ENCODE measurements at regions not wholly inside any gene's neighbourhood (a gene's known extent, or its start where the extent isn't known, plus 50 kb on each side); places are given as distances from the start of the nearest gene placed in this dataset.

DNA sequence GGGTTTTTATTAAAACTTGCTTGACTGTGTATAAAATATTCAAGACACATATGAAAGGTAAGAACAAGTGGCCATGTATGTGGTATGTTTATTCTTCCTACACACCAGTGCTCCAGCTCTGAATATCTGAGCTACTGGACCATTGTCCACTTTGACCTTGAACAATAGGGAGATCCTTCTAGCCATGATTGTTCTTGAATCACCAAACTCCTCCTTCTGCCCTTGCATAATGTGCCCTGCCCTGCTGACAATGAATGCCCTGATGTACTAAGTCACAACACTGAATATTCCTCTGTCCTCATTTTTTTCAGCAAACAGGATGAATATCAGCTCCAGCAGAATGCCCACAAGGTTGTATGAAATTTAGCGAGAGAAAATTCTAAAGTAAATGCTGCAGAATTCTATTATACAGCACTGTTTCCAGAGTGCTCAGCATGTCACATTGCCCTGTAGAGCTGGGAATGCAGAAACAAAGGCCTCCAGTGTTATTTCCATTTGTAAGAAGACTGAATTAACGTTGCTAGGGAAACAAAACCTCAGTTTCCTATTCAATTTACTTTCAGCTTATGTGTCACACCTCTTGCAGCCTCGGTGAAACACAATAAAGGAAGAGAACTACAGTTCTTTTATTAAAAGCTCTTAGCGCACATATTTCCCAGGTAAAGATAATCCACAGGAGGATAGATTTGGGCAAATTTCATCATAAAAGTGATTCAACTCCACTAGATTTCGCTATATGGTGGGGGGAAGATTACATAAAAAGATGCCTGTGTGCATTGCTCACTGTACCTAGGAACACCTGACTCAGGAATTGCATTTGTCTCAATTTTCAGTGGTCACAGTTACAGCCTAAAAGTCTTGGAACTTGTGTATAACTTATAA is 187.4 kb upstream of the ATP1B1 start:
- ATAC-seq: no peak
- DNase-seq: no peak

DNA sequence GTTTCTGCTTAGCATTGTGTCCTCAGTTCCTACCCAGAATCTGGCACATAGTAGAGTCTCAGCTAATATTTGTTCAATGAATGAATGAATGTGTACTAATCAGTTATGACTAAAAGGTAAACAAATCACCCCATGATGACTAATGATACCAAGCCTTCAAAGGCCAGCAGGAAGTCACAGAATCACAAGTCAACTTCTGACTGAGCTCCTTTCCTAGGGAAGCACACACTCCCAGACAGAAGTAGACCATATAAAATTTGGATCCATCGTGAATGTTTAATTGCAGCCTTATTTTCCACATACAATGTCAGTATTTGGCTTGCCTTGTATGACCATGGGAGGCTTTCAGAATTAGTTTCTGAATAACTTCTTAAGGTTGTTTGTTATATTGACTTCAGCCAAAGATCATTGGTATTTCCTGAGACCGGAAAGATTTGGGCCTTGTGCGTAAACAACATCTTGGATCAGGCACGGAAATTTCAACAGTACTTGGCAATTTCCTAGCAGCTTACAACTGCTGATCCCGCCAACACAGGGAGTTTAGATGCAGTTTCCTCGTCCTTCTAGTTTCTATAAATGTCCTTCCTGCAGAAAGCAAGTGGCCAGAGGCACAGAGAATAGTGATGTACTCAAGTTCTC is 185.9 kb upstream of the ATP1B1 start:
- ATAC-seq: no peak

DNA sequence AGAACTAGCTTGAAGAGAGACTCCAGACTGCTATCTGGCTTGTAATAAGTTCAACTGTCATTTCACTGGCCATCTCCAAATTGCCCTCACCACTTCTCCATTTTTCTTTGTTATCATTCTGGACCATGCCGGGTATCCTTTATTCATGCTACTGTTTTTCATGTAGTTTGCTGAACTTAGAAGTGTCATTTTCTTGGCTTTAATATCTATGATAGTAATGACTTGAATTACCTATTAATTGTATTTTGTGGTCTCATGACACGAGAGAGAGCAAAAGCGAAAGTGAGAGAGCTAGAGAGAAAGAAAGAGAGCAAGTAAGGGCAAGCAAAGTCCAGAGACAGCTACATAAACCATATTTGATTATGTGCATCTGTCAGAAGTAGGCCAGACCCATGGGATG is 184.9 kb upstream of the ATP1B1 start:
- ATAC-seq (no peak), DNase-seq (no peak)

More for the DNA sequence above, 185.9 kb upstream of the ATP1B1 start:
- DNase-seq: no peak

GRCh38 chr1:168923521-168924136 is 182.9 kb upstream of the ATP1B1 start:
- ATAC-seq: no peak
- no peak for DNase-seq

- ATAC-seq (no peak), DNase-seq (no peak)
Observed at GRCh38 chr1:168924976-168925375, 181.5 kb upstream of the ATP1B1 start.

DNA sequence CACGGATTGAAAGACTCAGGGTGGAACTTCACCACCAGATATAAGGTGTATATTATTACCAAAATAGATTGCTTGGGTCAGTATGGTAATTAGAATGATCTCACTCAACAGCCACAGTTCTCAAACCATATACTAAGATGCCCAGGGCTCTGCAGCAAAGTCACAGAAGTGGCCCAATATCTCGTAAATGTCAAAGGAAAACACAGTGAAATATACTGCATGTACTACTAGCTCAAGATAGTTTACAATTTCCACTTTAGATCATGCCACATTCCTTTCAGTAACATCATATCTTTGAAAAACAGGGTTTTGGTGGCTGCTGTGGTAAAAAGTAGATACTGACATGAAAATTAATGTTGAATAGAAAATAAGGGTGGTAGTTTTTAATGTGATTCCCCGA is 180.3 kb upstream of the ATP1B1 start:
- no peak for DNase-seq
- no peak for ATAC-seq

GRCh38 chr1:168932539-168932938 is 174.0 kb upstream of the ATP1B1 start:
- no peak for ATAC-seq

DNA sequence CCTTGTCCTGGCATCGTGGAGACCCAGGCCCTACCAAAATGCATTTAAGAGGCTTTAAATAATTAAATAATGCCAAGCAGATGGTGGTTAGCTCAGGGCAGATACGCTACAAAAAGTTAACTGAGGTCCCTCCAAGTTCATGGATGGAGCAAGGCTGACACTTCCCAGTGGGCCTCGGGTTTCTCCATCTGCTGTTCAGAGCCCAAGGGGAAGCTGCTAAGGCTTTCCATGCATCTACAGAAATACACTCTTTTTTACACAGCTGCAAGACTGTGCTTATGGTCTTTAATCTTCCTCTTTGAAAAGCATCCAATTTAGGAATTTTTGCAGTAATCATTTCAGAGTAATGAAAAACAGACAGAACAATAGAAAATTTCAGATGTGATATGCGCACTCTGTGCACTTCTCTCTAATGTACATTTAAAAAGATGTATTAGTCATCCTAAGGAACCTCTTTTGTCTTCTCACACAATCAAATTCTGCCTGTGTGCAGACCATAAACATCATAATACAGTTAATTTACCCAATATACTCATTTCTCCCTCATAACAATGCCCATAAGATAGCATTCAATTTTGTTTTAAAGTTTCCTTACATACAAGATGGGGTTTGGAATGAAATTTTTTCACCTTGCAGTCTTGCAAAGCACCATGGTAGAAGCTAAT is 173.2 kb upstream of the ATP1B1 start:
- ATAC-seq (no peak), DNase-seq (no peak)

More at GRCh38 chr1:168932539-168932938, 174.0 kb upstream of the ATP1B1 start:
- DNase-seq: no peak

GRCh38 chr1:168939110-168939946 is 167.2 kb upstream of the ATP1B1 start:
- no peak for ATAC-seq
- DNase-seq: no peak

DNA sequence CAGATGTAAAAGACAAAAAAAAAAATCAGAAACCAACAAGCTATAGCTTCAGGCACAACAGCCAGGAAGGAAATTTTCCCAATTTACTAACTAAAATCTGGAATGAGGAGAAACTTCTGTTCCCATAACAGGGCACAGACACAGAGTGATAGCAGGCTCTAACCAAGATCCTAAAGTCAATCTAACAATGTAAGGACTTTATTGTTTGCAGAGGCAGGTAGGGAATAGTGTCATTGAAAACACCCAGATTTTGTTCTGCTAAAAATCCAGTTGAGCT is 166.6 kb upstream of the ATP1B1 start:
- no peak for ATAC-seq
- no peak for DNase-seq

- ATAC-seq (no peak), DNase-seq (no peak)
Observed at GRCh38 chr1:168941640-168942039, 164.8 kb upstream of the ATP1B1 start.

DNA sequence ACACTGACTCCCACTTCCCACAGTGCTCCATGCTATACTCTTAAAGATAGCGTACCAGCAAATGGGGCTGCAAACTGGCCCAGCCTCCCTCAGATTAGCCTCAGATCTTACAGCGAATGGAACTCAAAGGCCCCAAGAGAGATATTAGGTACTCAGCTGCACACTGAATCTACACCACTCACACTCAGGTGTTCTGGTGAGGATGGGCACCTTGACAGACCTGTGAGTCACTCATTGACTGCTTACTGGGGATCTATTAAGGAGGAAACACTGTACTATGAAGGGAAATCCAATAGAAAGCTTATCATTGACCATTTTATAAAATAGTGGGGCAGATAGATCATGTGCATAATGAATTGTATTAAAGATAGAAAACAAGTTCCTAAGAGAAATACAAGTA is 164.3 kb upstream of the ATP1B1 start:
- DNase-seq (no peak), ATAC-seq (no peak)

GRCh38 chr1:168945870-168946269 is 160.6 kb upstream of the ATP1B1 start:
- no peak for DNase-seq
- no peak for ATAC-seq

DNA sequence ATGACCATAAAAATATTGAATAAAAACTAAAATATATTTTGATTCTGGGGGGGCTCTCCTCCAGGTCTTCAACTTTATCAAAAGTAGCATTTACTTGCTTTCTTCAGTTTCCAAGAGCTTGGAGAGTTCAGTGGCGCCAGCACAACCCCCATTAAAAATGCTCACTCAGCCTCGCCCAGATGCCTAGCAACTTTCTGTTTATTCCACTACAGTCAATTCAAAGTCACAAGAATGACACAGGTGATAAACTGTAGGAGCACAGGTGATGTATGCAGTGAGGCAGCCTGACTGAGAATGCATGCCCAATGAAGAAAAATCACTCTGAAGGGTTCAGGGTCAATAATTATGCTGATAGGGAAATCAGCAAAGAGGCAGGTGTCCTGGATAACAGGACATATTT is 159.4 kb upstream of the ATP1B1 start:
- ATAC-seq: no peak
- no peak for DNase-seq

DNA sequence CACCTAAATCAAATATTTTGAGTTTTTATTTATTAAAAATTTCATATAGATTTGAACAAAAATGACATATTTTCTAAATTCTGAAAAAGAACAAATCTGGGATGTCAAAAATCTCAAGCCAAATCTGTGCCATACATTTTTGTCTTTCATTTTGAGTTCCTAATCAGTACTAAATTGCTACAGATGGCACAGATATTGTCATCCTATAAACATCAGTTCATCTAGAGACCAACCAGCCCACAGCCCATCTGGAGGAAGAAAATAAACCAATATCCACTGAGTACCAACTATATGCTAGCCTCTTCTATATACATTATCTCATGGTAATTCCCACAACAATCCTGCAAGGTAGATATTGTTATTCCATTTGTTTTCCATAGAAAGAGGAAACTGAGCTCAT is 156.8 kb upstream of the ATP1B1 start:
- DNase-seq: no peak
- ATAC-seq: no peak

GRCh38 chr1:168957818-168958217 is 148.7 kb upstream of the ATP1B1 start:
- no peak for DNase-seq

DNA sequence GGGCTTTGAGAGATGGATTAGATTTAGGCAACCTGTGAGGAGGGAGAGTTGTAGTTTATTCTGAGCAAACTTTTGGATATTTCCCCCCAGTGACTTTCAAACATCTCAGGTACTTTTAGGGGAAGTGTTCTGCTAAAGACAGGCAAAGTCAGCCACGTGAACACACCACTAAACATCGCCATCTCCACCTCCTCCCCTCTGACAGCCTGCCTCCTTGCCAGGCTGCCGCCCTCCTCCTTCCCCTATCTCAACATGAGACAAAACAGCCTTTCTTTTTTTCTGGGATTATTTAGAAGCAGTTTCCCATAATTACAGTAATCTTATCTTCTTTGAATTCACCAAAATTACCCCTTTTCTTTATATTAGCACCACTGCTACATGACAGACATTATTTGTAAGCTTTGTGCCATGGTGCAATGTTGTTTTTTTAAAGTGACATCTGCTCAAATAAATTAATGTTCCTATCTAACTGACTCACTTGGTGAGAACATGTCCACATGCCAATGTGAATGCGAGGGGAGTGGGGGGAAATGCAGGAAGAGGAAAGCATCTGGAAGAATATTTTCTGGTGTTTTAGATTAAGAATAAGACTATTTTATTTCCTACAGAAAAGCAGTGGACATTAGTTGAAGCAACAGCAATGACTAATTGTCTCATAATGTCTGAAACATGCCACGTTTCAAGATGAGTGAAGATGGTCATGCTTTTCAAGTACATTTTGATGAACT is 147.8 kb upstream of the ATP1B1 start:
- DNase-seq (no peak), ATAC-seq (no peak)

More at GRCh38 chr1:168957818-168958217, 148.7 kb upstream of the ATP1B1 start:
- ATAC-seq: no peak

DNA sequence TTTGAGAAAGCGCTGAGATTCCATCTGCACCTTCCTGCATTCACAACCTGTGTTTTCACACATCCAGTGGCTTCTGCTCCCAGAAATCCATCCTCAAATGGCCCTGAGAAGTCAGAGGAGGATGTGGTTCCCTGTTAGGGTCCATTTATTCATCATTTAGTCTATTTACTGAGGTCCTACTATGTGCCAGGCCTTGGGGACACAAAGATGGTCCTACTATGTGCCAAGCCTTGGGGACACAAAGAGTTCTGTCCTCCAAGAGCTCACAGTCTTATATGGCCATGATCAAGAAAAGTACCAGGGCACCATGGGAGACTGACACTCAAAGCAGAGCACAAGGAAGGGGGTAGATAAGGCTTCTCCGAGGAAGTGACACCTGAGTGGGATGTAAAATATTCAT is 147.1 kb upstream of the ATP1B1 start:
- no peak for ATAC-seq
- DNase-seq: no peak

GRCh38 chr1:168960114-168960513 is 146.4 kb upstream of the ATP1B1 start:
- no peak for ATAC-seq
- no peak for DNase-seq

DNA sequence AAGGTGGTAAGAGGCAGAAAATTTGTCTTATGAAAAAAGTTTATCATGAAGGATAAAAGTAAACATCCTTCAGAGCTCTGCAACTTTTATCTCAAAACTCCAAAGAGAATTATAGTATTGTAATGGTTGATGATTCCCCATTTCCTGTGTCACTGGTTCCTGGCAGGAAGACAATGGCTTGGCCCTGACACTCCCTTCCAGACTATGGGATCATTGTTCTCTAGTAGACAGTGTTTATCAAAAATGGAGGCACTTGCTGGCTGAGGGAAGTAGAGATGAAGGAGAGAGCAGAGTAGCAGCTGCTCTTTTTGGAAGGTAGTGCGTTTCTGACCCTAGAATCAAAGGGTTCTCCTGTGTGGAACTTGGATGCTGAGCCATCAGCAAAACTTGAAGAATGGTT is 145.9 kb upstream of the ATP1B1 start:
- ATAC-seq (no peak), DNase-seq (no peak)

DNA sequence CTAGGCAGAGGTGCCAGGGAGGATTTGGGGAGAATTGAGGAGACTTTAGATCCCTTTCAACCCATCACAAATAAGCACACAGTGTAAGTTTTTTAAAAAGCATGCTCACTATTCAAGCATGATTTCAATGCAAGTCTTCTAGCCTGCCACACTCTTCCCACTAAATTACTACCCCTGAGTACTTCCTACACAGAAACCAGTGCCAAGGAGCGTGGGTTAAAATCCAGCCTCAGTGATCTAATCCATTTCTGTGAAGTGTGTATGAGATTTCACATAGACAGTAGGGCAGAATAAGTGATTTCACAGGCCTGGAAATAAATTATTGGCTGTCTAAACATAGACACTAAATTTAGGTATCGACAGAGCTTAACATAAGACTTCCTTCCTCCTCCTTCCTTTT is 142.9 kb upstream of the ATP1B1 start:
- ATAC-seq: no peak
- no peak for DNase-seq
